Brain microvascular endothelial cell (primary cell): ENCODE measurements at regions not wholly inside any gene's neighbourhood (a gene's known extent, or its start where the extent isn't known, plus 50 kb on each side); places are given as distances from the start of the nearest gene placed in this dataset.

Source experiments
- DNase-seq: peaks from one replicate; pipeline ENCODE4 v3.0.0-alpha.2; 2020
- H3K27ac ChIP-seq: fragments of 250-450 bp; sonication (Bioruptor Pico); 2 replicates; pipeline ENCODE4 v1.5.1; 2020; ENCODE audit warnings: mild to moderate bottlenecking, moderate library complexity
- H3K27me3 ChIP-seq: fragments of 250-450 bp; sonication (Bioruptor Pico); replicated peaks from 2 replicates; pipeline ENCODE4 v1.5.1; 2020; ENCODE audit warnings: mild to moderate bottlenecking
- H3K36me3 ChIP-seq: fragments of 250-450 bp; sonication (Bioruptor Pico); replicated peaks from 2 replicates; pipeline ENCODE4 v1.5.1; 2020; ENCODE audit warnings: mild to moderate bottlenecking
- H3K4me3 ChIP-seq: 2 replicates; pipeline ENCODE4 v1.5.1; 2011; ENCODE audit warnings: low read depth, mild to moderate bottlenecking, control low read depth, low read length, moderate library complexity
- in situ Hi-C: cut with HindIII; loops from 2 replicates; pipeline ENCODE4 v1.10.0; 2017; ENCODE audit warnings: low sequenced_read_pairs, low pct_ligation_motif_present
- TF ChIP-seq, protein P1 (sequence below): IDR thresholded peaks from 2 replicates; pipeline ENCODE4 v1.5.1; 2011; ENCODE audit warnings: low read depth, mild to moderate bottlenecking, moderate library complexity, low read length, control low read depth, inconsistent platforms; ENCODE audit errors: missing control alignments

DNA sequence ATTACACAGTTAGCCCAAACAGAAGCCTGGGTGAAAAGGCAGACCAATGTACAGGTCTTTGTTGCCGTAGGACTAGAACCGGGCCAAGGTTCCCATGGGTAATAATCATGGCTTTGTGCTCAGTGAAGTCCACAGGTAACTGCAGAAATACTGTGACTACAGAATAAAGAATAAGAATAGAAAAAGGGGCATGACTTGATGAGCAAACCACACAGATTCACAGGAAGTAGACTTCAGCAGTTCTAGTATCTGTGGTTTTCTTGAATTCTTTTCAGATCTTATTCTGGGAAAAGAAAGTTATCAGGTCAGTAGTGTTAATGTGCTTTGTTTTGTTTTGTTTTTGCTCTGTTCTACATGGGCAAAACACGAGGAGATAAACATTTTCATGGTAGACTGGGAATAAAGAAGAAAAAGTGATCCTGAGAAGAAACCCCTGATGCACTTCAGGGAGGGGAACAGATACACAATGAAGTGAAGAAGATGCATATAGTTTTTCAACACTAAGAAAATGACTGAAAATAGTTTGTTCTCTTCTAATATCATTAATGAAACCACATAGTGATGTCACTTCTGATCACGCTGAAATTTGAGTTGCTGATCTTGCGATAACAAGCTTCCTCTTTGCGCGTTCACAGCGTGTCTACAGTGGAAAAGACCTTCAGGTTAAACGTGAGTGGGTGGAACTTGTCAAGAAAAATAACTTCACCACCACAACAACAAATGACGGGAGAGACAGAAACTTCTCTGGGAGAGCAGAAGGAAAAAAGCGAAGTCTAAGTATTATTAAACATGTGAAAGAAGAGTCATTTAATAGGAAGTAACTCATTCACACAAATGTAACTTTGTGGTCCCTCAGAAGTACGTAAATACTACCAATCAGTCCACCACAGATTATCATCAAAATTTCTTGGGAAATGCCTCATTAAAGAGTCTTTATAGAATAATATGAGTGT, 315.8 kb upstream of the SATB1 start:
- DNase-seq, result no peak
- in situ Hi-C loops, result no loop called here
- TF ChIP-seq, protein P1, sequence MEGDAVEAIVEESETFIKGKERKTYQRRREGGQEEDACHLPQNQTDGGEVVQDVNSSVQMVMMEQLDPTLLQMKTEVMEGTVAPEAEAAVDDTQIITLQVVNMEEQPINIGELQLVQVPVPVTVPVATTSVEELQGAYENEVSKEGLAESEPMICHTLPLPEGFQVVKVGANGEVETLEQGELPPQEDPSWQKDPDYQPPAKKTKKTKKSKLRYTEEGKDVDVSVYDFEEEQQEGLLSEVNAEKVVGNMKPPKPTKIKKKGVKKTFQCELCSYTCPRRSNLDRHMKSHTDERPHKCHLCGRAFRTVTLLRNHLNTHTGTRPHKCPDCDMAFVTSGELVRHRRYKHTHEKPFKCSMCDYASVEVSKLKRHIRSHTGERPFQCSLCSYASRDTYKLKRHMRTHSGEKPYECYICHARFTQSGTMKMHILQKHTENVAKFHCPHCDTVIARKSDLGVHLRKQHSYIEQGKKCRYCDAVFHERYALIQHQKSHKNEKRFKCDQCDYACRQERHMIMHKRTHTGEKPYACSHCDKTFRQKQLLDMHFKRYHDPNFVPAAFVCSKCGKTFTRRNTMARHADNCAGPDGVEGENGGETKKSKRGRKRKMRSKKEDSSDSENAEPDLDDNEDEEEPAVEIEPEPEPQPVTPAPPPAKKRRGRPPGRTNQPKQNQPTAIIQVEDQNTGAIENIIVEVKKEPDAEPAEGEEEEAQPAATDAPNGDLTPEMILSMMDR, result no peak
- Histone ChIP-seq H3K27ac (no peak overlapping the region), H3K4me3 (no peak overlapping the region), H3K36me3 (no peaks in the 10 kb centered on the region), H3K27me3 (no peaks in the 10 kb centered on the region)

DNA sequence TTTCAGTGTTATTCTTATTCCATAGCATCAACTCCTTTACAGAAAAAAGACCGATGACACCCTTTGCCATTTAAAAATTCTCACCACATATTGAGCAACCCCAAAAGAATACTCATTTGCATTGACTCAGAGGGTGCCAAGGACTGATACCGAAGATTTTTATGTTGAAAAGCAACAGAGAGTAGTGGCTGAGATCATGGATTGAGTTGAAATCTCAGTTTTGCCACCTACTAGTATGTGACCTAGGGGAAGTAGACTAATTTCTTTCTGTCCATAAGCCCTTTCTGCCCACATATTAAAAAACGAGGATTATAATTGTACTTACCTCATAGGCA, 313.9 kb upstream of the SATB1 start:
- no peaks in the 10 kb centered on the region for H3K27me3 ChIP-seq
- H3K27ac ChIP-seq, result no peak overlapping the region
- TF ChIP-seq, protein P1, result no peak
- no peak for DNase-seq
- in situ Hi-C loops, result no loop called here
- no peak overlapping the region for H3K4me3 ChIP-seq
- no peaks in the 10 kb centered on the region for H3K36me3 ChIP-seq

DNA sequence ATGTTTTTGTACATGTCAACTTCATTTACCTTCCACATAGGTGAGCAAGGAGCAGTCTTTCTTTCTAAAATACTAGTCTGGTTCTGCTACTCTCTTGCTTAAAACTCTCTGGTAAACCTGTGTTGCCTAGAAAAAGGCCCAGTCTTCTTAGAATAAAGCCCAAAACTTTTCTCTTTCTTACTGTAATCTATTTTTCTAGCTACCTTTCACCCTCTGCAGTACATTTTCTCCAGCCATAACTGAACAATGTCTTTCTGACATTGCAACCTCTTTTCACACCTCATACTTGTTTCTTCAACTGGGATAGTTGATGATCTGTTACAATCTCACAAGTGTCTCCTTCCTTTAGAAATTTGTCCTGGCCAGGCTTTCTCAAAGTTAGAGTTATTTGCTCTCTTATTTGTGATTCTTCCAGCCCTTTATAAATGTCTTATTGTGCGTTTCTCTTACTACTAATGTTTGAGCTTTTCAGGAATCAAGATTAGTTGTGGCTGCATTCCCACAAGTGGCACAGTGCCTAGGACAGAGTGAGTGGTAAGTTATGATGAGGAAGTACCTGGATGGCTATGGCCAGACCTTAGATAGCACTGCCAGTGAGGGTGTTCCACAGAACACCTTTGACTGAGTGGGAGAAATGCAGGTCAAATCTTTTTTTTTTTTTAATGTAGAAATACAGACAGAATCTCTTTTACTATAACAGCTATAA, 313.4 kb upstream of the SATB1 start:
- no peak for DNase-seq
- H3K27me3 ChIP-seq, result no peaks in the 10 kb centered on the region
- no peak overlapping the region for H3K27ac ChIP-seq
- TF ChIP-seq, protein P1, result no peak
- no peak overlapping the region for H3K4me3 ChIP-seq
- in situ Hi-C loops, result no loop called here
- no peaks in the 10 kb centered on the region for H3K36me3 ChIP-seq

DNA sequence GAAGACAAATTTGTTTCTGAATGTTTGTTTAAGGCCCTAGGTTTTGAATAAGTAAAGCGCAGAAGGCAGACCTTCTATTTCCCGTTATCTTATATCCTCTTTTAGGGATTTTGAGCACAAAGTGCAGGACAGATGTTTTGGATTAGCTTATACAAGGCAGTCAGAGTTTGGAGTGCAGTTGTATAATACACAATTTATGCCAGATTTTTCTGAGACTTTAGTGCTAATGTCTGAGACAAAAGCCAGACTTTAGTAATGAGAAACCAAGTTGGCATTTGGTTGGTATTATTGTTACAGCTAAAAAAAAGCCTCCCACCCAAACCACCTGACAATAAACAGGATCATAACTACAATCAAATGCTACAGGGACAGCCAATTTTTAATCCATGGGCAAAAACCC, 309.9 kb upstream of the SATB1 start:
- Histone ChIP-seq H3K27me3 (no peaks in the 10 kb centered on the region), H3K4me3 (no peak overlapping the region), H3K27ac (no peak overlapping the region), H3K36me3 (no peaks in the 10 kb centered on the region)
- in situ Hi-C loops, result no loop called here
- no peak for DNase-seq
- TF ChIP-seq, protein P1, result no peak

DNA sequence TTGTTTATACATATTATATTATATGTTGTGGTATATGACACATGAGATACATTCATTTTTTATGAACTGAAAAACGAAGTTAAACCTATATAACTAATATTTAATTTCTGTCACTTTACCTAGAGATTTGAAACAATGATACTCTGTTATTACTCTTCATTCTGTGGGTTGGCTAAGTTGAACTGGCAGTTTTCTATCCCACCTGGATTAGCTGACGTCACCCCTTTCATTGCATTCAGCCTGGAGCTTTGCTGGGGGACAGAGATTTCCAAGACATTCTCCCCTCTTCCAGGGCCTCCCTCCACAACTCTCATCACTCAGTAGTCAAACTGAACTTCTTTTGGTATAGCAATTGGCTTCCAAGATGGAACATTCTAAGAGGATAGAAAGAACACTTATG, 309.2 kb upstream of the SATB1 start:
- Histone ChIP-seq H3K36me3 (no peaks in the 10 kb centered on the region), H3K4me3 (no peak overlapping the region), H3K27me3 (no peaks in the 10 kb centered on the region), H3K27ac (no peak overlapping the region)
- DNase-seq, result no peak
- TF ChIP-seq, protein P1, result no peak
- in situ Hi-C loops, result no loop called here
